Smooth muscle cell (in vitro differentiated cells): ENCODE measurements at regions not wholly inside any gene's neighbourhood (a gene's known extent, or its start where the extent isn't known, plus 50 kb on each side); places are given as distances from the start of the nearest gene placed in this dataset.

Experiments
- DNase-seq: peaks from one replicate; lab custom pipeline; 2025; ENCODE audit not compliant: unreplicated experiment; lab: John Stamatoyannopoulos, UW
- H2AFZ ChIP-seq: fragments of 200-600 bp; sonication (generic); 2 replicates; pipeline ENCODE4 v1.6.0; 2016; ENCODE audit warnings: antibody characterized with exemption, low read depth, mild to moderate bottlenecking
- H3F3A ChIP-seq: fragments of 200-600 bp; sonication (generic); 2 replicates; pipeline ENCODE4 v1.6.0; 2017; ENCODE audit warnings: antibody characterized with exemption, low read depth
- H3K27ac ChIP-seq: fragments of 200-600 bp; sonication (generic); 2 replicates; pipeline ENCODE4 v1.5.1; 2016; ENCODE audit warnings: low read depth, mild to moderate bottlenecking
- H3K27me3 ChIP-seq: fragments of 200-600 bp; sonication (generic); 2 replicates; pipeline ENCODE4 v1.6.1; 2016; ENCODE audit warnings: low read depth, mild to moderate bottlenecking
- H3K36me3 ChIP-seq: fragments of 200-600 bp; sonication (generic); 2 replicates; pipeline ENCODE4 v1.5.1; 2016; ENCODE audit warnings: low read depth
- H3K4me1 ChIP-seq: fragments of 200-600 bp; sonication (generic); 2 replicates; pipeline ENCODE4 v1.5.1; 2016; ENCODE audit warnings: low read depth
- H3K4me2 ChIP-seq: fragments of 200-600 bp; sonication (generic); 2 replicates; pipeline ENCODE4 v1.6.0; 2016; ENCODE audit warnings: mild to moderate bottlenecking
- H3K4me3 ChIP-seq: fragments of 200-600 bp; sonication (generic); 2 replicates; pipeline ENCODE4 v1.5.1; 2016; ENCODE audit warnings: mild to moderate bottlenecking
- H3K79me2 ChIP-seq: fragments of 200-600 bp; sonication (generic); 2 replicates; pipeline ENCODE4 v1.6.0; 2016; ENCODE audit warnings: low read depth, mild to moderate bottlenecking
- H3K9ac ChIP-seq: fragments of 200-600 bp; sonication (generic); 2 replicates; pipeline ENCODE4 v1.6.0; 2016; ENCODE audit warnings: low read depth
- H3K9me3 ChIP-seq: fragments of 200-600 bp; sonication (generic); replicated peaks from 2 replicates; pipeline ENCODE4 v1.5.1; 2016; ENCODE audit warnings: low read depth
- H4K20me1 ChIP-seq: fragments of 200-600 bp; sonication (generic); 2 replicates; pipeline ENCODE4 v1.6.0; 2016; ENCODE audit warnings: low read depth
- WGBS: methylation state at CpG from one replicate; pipeline ENCODE4 v1.1.7; 2016; ENCODE audit warnings: low lambda C conversion rate; 5-methylcytosine and 5-hydroxymethylcytosine counted together
- TF ChIP-seq, protein P1 (sequence below): fragments of 200-600 bp; sonication (generic); IDR thresholded peaks from 2 replicates; pipeline ENCODE4 v1.5.1; 2017; ENCODE audit warnings: borderline replicate concordance, mild to moderate bottlenecking, antibody characterized with exemption; ENCODE audit not compliant: insufficient read depth, poor library complexity, severe bottlenecking

DNA sequence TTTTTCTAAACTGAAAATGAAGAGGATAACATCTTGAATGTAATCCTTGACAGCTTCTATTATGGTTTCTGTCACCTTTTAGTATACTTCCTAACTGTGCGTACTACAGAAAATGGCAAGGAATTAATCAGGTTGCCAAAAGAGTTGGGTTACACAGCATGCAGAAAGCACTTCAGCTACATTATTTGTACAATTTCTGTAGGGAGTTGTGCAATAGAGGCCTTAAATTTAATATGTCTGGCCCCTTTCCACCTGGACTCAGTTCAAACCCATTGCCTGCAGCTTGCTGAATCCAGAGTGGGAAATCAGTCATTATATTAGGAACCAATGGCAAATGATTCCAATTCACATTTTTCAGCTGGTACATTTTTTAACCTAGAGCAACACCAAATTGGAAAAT is 549.7 kb downstream of the CSNK1G3 start:
- H3K9ac ChIP-seq: no peak overlapping the region
- H3K4me3 ChIP-seq: no peak overlapping the region
- H3K27ac ChIP-seq: no peak overlapping the region
- H3K4me2 ChIP-seq: no peak overlapping the region
- H3K27me3 ChIP-seq: no peaks in the 10 kb centered on the region
- no peaks in the 10 kb centered on the region for H3K4me1 ChIP-seq
- no peaks in the 10 kb centered on the region for H3F3A ChIP-seq
- 98% methylated on average over 1 of the region's 1 CpG for WGBS
- DNase-seq: no peak
- H3K9me3 ChIP-seq: no peaks in the 10 kb centered on the region
- TF ChIP-seq, protein P1, sequence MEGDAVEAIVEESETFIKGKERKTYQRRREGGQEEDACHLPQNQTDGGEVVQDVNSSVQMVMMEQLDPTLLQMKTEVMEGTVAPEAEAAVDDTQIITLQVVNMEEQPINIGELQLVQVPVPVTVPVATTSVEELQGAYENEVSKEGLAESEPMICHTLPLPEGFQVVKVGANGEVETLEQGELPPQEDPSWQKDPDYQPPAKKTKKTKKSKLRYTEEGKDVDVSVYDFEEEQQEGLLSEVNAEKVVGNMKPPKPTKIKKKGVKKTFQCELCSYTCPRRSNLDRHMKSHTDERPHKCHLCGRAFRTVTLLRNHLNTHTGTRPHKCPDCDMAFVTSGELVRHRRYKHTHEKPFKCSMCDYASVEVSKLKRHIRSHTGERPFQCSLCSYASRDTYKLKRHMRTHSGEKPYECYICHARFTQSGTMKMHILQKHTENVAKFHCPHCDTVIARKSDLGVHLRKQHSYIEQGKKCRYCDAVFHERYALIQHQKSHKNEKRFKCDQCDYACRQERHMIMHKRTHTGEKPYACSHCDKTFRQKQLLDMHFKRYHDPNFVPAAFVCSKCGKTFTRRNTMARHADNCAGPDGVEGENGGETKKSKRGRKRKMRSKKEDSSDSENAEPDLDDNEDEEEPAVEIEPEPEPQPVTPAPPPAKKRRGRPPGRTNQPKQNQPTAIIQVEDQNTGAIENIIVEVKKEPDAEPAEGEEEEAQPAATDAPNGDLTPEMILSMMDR: no peak
- H2AFZ ChIP-seq: no peak overlapping the region
- no peaks in the 10 kb centered on the region for H4K20me1 ChIP-seq
- no peaks in the 10 kb centered on the region for H3K36me3 ChIP-seq
- H3K79me2 ChIP-seq: no peaks in the 10 kb centered on the region

DNA sequence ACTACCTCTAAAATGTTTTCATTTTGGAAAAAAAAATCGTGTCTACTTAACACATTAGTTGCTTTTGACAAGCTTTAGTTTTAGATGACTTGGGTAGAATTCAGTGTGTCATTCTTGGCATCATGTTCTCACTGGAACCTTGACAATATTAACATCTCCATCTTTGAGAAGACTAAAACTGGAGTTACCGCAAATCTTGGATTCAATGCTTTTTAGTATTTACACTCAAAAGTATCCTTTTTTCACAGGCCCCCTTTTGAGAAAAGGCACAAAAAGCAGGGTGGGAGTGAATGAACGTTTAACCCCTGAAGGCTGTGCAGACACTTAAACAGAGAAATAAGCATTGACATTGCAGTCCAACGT is 549.1 kb downstream of the CSNK1G3 start:
- Histone ChIP-seq H4K20me1 (no peaks in the 10 kb centered on the region), H3K79me2 (no peaks in the 10 kb centered on the region), H3K4me2 (no peak overlapping the region), H2AFZ (no peak overlapping the region), H3K9me3 (no peaks in the 10 kb centered on the region), H3K4me1 (no peaks in the 10 kb centered on the region), H3K9ac (no peak overlapping the region), H3K27me3 (no peaks in the 10 kb centered on the region), H3K27ac (no peak overlapping the region), H3F3A (no peaks in the 10 kb centered on the region), H3K4me3 (no peak overlapping the region), H3K36me3 (no peaks in the 10 kb centered on the region)
- TF ChIP-seq, protein P1: no peak
- DNase-seq: no peak
- 89% methylated on average over 4 of the region's 4 CpGs for WGBS

DNA sequence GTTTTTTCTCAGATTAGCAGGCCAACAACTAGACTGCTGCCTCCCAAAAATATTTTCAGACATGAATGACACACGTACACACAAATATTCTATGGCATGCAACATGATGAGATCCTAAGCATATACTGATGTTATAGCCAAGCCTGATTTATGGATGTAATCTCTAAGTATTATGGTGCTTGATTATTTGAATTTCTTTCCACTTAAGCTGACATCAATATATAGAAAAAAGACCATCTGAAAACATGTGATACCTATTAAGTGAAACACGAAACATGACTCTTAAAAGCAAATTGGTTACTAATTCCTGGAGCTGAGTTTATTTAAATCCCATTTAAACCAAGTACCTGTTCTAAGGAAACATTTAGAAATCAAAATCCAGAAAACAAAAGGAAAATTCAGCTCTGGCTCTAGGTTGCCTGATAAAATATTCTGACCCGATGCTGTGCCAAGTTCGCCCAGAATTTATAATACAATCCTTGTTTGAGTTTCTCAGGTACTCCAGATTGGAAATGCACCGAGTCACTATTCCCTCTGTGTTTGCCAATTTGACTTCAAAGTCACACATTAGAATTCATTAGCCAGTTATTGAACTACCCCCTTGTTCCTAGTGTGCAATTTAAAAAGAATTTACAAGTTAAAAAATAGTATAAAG is 548.6 kb downstream of the CSNK1G3 start:
- Histone ChIP-seq H3K4me2 (no peak overlapping the region), H3K4me3 (no peak overlapping the region), H3F3A (no peaks in the 10 kb centered on the region), H2AFZ (no peak overlapping the region), H3K36me3 (no peaks in the 10 kb centered on the region), H3K27ac (no peak overlapping the region), H3K4me1 (no peaks in the 10 kb centered on the region), H3K27me3 (no peaks in the 10 kb centered on the region), H4K20me1 (no peaks in the 10 kb centered on the region), H3K79me2 (no peaks in the 10 kb centered on the region), H3K9ac (no peak overlapping the region), H3K9me3 (no peaks in the 10 kb centered on the region)
- no peak for DNase-seq
- TF ChIP-seq, protein P1: no peak
- 89% methylated on average over 5 of the region's 5 CpGs for WGBS

DNA sequence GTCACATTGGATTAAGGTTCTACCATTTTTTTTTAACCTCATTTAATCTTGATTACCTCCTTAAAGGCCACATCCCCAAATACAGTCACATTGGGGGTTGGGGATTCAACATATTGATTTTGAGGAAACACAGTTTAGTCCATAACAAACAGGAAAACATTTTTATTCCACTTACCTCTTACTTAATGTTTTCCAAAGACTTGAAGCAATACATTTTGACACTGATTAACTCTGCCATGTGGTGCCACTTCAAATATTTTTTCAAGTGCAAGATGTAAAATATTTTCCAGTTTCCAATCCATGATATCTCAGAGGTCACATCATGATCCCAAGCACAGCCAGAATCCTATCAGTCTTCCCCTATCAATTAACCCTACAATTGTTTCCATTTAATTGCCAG is 548.0 kb downstream of the CSNK1G3 start:
- no peaks in the 10 kb centered on the region for H3K36me3 ChIP-seq
- no peak overlapping the region for H3K9ac ChIP-seq
- DNase-seq: no peak
- no peak overlapping the region for H3K4me2 ChIP-seq
- no peaks in the 10 kb centered on the region for H3K27me3 ChIP-seq
- H2AFZ ChIP-seq: no peak overlapping the region
- TF ChIP-seq, protein P1: no peak
- H3K79me2 ChIP-seq: no peaks in the 10 kb centered on the region
- H3K27ac ChIP-seq: no peak overlapping the region
- H4K20me1 ChIP-seq: no peaks in the 10 kb centered on the region
- no peaks in the 10 kb centered on the region for H3K4me1 ChIP-seq
- no peaks in the 10 kb centered on the region for H3K9me3 ChIP-seq
- no peaks in the 10 kb centered on the region for H3F3A ChIP-seq
- H3K4me3 ChIP-seq: no peak overlapping the region
